Neural cell (in vitro differentiated cells): ENCODE measurements at regions not wholly inside any gene's neighbourhood (a gene's known extent, or its start where the extent isn't known, plus 50 kb on each side); places are given as distances from the start of the nearest gene placed in this dataset.

Experiments
- H2AFZ ChIP-seq: fragments of 200-600, 300-800 bp; sonication (generic), shearing (Covaris generic); 2 replicates; pipeline ENCODE4 v1.6.0; 2014; ENCODE audit warnings: low read depth, mild to moderate bottlenecking, antibody characterized with exemption, low read length, moderate library complexity
- H3F3A ChIP-seq: fragments of 200-600 bp; shearing (Covaris generic); 2 replicates; pipeline ENCODE4 v1.6.1; 2016; ENCODE audit warnings: mild to moderate bottlenecking, moderate library complexity, mixed read lengths, antibody characterized with exemption, low read length; ENCODE audit not compliant: insufficient read depth, poor library complexity, severe bottlenecking
- H3K27ac ChIP-seq: fragments of 200-600, 300-800 bp; sonication (generic), shearing (Covaris generic); 2 replicates; pipeline ENCODE4 v1.5.1; 2014; ENCODE audit warnings: mild to moderate bottlenecking, low read length, moderate library complexity
- H3K27me3 ChIP-seq: fragments of 300-800, 200-600 bp; sonication (generic), shearing (Covaris generic); 2 replicates; pipeline ENCODE4 v1.6.0; 2014; ENCODE audit warnings: mild to moderate bottlenecking, low read depth, low read length, moderate library complexity; ENCODE audit not compliant: insufficient read depth
- H3K36me3 ChIP-seq: fragments of 300-800, 200-600 bp; sonication (generic), shearing (Covaris generic); 2 replicates; pipeline ENCODE4 v1.5.1; 2014; ENCODE audit warnings: mild to moderate bottlenecking, antibody characterized with exemption, low read length, moderate library complexity; ENCODE audit not compliant: insufficient read depth
- H3K4me2 ChIP-seq: fragments of 300-800, 200-600 bp; sonication (generic), shearing (Covaris generic); 2 replicates; pipeline ENCODE4 v1.6.0; 2014; ENCODE audit warnings: mild to moderate bottlenecking, low read length
- H3K4me3 ChIP-seq: fragments of 300-800, 200-600 bp; sonication (generic), shearing (Covaris generic); 2 replicates; pipeline ENCODE4 v1.5.1; 2014; ENCODE audit warnings: mild to moderate bottlenecking, low read length, moderate library complexity
- H3K79me2 ChIP-seq: fragments of 200-600 bp; shearing (Covaris generic); replicated peaks from 2 replicates; pipeline ENCODE4 v1.6.0; 2014; ENCODE audit warnings: mild to moderate bottlenecking, low read length, moderate library complexity; ENCODE audit not compliant: insufficient read depth
- H3K9ac ChIP-seq: fragments of 300-800, 200-600 bp; sonication (generic), shearing (Covaris generic); 2 replicates; pipeline ENCODE4 v1.6.1; 2016; ENCODE audit warnings: mild to moderate bottlenecking, low read length, mixed read lengths
- H3K9me2 ChIP-seq: fragments of 200-600 bp; shearing (Covaris generic); 2 replicates; pipeline ENCODE4 v1.6.1; 2016; ENCODE audit warnings: mild to moderate bottlenecking, low read length, mixed read lengths; ENCODE audit not compliant: insufficient read depth
- H3K9me3 ChIP-seq: fragments of 200-600, 300-800 bp; sonication (generic), shearing (Covaris generic); 2 replicates; pipeline ENCODE4 v1.6.1; 2016; ENCODE audit warnings: mild to moderate bottlenecking, mixed run types, low read length, moderate library complexity, mixed read lengths
- H4K20me1 ChIP-seq: fragments of 200-600 bp; shearing (Covaris generic); 2 replicates; pipeline ENCODE4 v1.6.1; 2016; ENCODE audit warnings: mild to moderate bottlenecking, mixed run types; ENCODE audit not compliant: insufficient read depth
- EP300 ChIP-seq: fragments of 450-650 bp; conservative IDR thresholded peaks from 2 replicates; pipeline ENCODE4 v1.6.1; 2014; ENCODE audit warnings: antibody characterized with exemption, mild to moderate bottlenecking, moderate library complexity; ENCODE audit not compliant: poor library complexity, severe bottlenecking
- EZH2 ChIP-seq: fragments of 200-600, 300-800 bp; shearing (Covaris generic), sonication (generic); IDR thresholded peaks from 2 replicates; pipeline ENCODE4 v1.6.1; 2014; ENCODE audit warnings: antibody characterized with exemption, low read length, borderline replicate concordance, mild to moderate bottlenecking; ENCODE audit not compliant: insufficient read depth, poor library complexity, severe bottlenecking
- MXI1 ChIP-seq: fragments of 450-650 bp; conservative IDR thresholded peaks from 2 replicates; pipeline ENCODE4 v1.6.1; 2014; ENCODE audit warnings: antibody characterized with exemption, mild to moderate bottlenecking; ENCODE audit not compliant: poor library complexity, severe bottlenecking
- POLR2AphosphoS5 ChIP-seq: IDR thresholded peaks from 2 replicates; pipeline ENCODE4 v1.6.1; 2012
- RAD21 ChIP-seq: fragments of 450-650 bp; conservative IDR thresholded peaks from 2 replicates; pipeline ENCODE4 v1.6.1; 2014; ENCODE audit warnings: antibody characterized with exemption, mild to moderate bottlenecking, moderate library complexity
- SMC3 ChIP-seq: fragments of 450-650 bp; conservative IDR thresholded peaks from 2 replicates; pipeline ENCODE4 v1.6.1; 2014; ENCODE audit warnings: antibody characterized with exemption, mild to moderate bottlenecking, moderate library complexity; ENCODE audit not compliant: poor library complexity
- TAF1 ChIP-seq: IDR thresholded peaks from 2 replicates; pipeline ENCODE4 v1.6.1; 2012; ENCODE audit warnings: low read depth
- TF ChIP-seq, protein P1 (sequence below): fragments of 450-650 bp; IDR thresholded peaks from 2 replicates; pipeline ENCODE4 v1.5.1; 2014; ENCODE audit warnings: antibody characterized with exemption, mild to moderate bottlenecking, moderate library complexity; ENCODE audit not compliant: poor library complexity, severe bottlenecking
- TF ChIP-seq, protein P2 (sequence below): IDR thresholded peaks from 2 replicates; pipeline ENCODE4 v1.6.1; 2012; ENCODE audit warnings: borderline replicate concordance

DNA sequence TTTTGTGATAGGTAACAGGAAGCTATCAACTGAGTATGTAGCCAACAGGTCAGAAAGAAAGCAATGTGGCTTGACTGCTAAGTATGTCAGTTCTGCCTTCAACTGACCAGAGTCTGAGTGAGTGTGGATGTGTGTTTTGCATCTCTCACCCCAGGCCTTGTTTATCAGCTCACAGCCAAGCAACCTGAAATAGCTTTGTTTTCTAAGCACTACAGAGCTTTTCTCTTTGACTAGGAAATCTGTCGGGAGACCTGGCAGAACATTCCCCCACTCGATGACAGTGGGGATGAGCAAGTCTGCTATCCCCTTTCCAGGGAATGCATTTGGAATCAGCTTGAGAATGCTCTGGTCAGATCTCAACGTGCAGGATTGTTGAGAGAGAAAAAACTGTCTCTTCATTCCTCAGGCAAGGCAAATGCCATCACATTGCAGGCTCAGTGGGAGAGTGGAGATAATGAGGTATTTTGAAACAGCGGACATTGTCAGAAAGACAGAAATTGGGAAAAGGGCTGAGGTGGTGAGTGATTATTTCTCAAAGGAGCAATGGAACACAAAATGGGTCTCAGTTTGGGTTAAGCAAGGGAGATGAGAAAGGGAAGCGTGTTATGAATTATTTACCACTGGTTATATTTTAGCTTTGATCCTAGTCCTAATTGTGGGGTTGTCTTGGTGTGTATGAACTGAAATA lies 233.8 kb upstream of the PIK3C3 start:
- Histone ChIP-seq H3K4me3 (no peak overlapping the region), H2AFZ (no peak overlapping the region), H3K27me3 (no peaks in the 10 kb centered on the region), H3K27ac (peak overlapping the region; percentile 41), H3K4me2 (no peak overlapping the region), H3K36me3 (no peaks in the 10 kb centered on the region), H3K79me2 (no peaks in the 10 kb centered on the region), H3K9ac (peak overlapping the region; percentile 0), H3K9me2 (no peaks in the 10 kb centered on the region), H3K9me3 (no peaks in the 10 kb centered on the region), H3F3A (no peaks in the 10 kb centered on the region), H4K20me1 (no peaks in the 10 kb centered on the region)
- TF ChIP-seq POLR2AphosphoS5 = no peak
- no peak for TF ChIP-seq TAF1
- TF ChIP-seq, protein P1, sequence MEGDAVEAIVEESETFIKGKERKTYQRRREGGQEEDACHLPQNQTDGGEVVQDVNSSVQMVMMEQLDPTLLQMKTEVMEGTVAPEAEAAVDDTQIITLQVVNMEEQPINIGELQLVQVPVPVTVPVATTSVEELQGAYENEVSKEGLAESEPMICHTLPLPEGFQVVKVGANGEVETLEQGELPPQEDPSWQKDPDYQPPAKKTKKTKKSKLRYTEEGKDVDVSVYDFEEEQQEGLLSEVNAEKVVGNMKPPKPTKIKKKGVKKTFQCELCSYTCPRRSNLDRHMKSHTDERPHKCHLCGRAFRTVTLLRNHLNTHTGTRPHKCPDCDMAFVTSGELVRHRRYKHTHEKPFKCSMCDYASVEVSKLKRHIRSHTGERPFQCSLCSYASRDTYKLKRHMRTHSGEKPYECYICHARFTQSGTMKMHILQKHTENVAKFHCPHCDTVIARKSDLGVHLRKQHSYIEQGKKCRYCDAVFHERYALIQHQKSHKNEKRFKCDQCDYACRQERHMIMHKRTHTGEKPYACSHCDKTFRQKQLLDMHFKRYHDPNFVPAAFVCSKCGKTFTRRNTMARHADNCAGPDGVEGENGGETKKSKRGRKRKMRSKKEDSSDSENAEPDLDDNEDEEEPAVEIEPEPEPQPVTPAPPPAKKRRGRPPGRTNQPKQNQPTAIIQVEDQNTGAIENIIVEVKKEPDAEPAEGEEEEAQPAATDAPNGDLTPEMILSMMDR = no peak
- TF ChIP-seq, protein P2, sequence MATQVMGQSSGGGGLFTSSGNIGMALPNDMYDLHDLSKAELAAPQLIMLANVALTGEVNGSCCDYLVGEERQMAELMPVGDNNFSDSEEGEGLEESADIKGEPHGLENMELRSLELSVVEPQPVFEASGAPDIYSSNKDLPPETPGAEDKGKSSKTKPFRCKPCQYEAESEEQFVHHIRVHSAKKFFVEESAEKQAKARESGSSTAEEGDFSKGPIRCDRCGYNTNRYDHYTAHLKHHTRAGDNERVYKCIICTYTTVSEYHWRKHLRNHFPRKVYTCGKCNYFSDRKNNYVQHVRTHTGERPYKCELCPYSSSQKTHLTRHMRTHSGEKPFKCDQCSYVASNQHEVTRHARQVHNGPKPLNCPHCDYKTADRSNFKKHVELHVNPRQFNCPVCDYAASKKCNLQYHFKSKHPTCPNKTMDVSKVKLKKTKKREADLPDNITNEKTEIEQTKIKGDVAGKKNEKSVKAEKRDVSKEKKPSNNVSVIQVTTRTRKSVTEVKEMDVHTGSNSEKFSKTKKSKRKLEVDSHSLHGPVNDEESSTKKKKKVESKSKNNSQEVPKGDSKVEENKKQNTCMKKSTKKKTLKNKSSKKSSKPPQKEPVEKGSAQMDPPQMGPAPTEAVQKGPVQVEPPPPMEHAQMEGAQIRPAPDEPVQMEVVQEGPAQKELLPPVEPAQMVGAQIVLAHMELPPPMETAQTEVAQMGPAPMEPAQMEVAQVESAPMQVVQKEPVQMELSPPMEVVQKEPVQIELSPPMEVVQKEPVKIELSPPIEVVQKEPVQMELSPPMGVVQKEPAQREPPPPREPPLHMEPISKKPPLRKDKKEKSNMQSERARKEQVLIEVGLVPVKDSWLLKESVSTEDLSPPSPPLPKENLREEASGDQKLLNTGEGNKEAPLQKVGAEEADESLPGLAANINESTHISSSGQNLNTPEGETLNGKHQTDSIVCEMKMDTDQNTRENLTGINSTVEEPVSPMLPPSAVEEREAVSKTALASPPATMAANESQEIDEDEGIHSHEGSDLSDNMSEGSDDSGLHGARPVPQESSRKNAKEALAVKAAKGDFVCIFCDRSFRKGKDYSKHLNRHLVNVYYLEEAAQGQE = no peak
- TF ChIP-seq EP300 = no peak
- TF ChIP-seq EZH2 = no peak
- TF ChIP-seq RAD21 = no peak
- no peak for TF ChIP-seq SMC3
- no peak for TF ChIP-seq MXI1

DNA sequence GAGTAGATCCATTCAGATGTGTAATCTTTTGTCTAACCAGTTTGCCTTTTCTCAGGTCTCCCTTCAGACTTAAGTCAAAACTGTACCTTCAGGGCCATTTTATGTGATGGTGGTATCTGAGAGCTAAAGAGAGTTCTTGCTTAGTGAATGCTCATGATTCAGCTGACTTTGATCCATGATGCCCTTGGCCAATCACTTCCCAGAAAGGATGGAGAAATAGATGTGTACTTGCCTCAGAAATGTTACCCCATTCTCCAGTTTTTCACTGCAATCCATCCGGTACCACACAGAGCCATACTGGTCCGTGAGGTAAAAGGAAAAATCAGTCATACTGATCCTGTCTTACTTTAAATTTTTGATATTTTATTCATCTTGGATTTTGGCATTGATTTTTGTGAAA lies 234.8 kb upstream of the PIK3C3 start:
- no peaks in the 10 kb centered on the region for H3K9me2 ChIP-seq
- H3F3A ChIP-seq = no peaks in the 10 kb centered on the region
- no peak overlapping the region for H2AFZ ChIP-seq
- H3K9me3 ChIP-seq = no peaks in the 10 kb centered on the region
- H3K27ac ChIP-seq = peak overlapping the region; percentile 41
- no peaks in the 10 kb centered on the region for H3K79me2 ChIP-seq
- H3K27me3 ChIP-seq = no peaks in the 10 kb centered on the region
- no peak overlapping the region for H3K4me3 ChIP-seq
- no peak for TF ChIP-seq TAF1
- TF ChIP-seq, protein P1 = no peak
- no peak for TF ChIP-seq MXI1
- no peak for TF ChIP-seq POLR2AphosphoS5
- no peak for TF ChIP-seq EP300
- TF ChIP-seq, protein P2 = no peak
- TF ChIP-seq RAD21 = no peak
- TF ChIP-seq SMC3 = no peak
- no peak for TF ChIP-seq EZH2
- H4K20me1 ChIP-seq = no peaks in the 10 kb centered on the region
- no peak overlapping the region for H3K4me2 ChIP-seq
- H3K9ac ChIP-seq = no peak overlapping the region
- no peaks in the 10 kb centered on the region for H3K36me3 ChIP-seq
